H1 (cell line): ENCODE measurements at regions not wholly inside any gene's neighbourhood (a gene's known extent, or its start where the extent isn't known, plus 50 kb on each side); places are given as distances from the start of the nearest gene placed in this dataset.

Experiments
- CBX8 ChIP-seq: fragments of 300-800, 300-1000 bp; sonication (generic); IDR thresholded peaks from 2 replicates; pipeline ENCODE4 v1.7.1; 2016; ENCODE audit warnings: low read depth, low read length, borderline replicate concordance
- CREB1 ChIP-seq: IDR thresholded peaks from 2 replicates; pipeline ENCODE4 v1.6.1; 2012; ENCODE audit warnings: inconsistent platforms
- EZH2 ChIP-seq: fragments of 200-600 bp; sonication (generic); IDR thresholded peaks from 2 replicates; pipeline ENCODE4 v1.7.1; 2012; ENCODE audit warnings: low read depth, mild to moderate bottlenecking, moderate library complexity, low read length, inconsistent platforms; ENCODE audit not compliant: severe bottlenecking
- FOSL1 ChIP-seq: IDR thresholded peaks from 2 replicates; pipeline ENCODE4 v1.6.1; 2011; ENCODE audit warnings: mild to moderate bottlenecking, low read depth, low read length, moderate library complexity; ENCODE audit not compliant: insufficient read depth
- GABPA ChIP-seq: IDR thresholded peaks from 2 replicates; pipeline ENCODE4 v1.6.1; 2011; ENCODE audit warnings: mild to moderate bottlenecking, low read length, moderate library complexity, borderline replicate concordance; ENCODE audit not compliant: insufficient read depth
- NRF1 ChIP-seq: IDR thresholded peaks from 2 replicates; pipeline ENCODE4 v1.6.1; 2011; ENCODE audit warnings: mild to moderate bottlenecking, low read depth, low read length, improper control_type of control experiment
- PHF8 ChIP-seq: fragments of 200-600 bp; sonication (generic); conservative IDR thresholded peaks from 2 replicates; pipeline ENCODE4 v1.7.1; 2012; ENCODE audit warnings: low read depth, mild to moderate bottlenecking, inconsistent platforms, low read length, moderate library complexity
- SAP30 ChIP-seq: fragments of 300-600 bp; sonication (generic); IDR thresholded peaks from 2 replicates; pipeline ENCODE4 v1.7.1; 2012; ENCODE audit warnings: low read length, moderate library complexity, mild to moderate bottlenecking, inconsistent platforms; ENCODE audit not compliant: insufficient read depth, insufficient replicate concordance
- SUZ12 ChIP-seq: fragments of 200-600 bp; sonication (generic); IDR thresholded peaks from 2 replicates; pipeline ENCODE4 v1.6.1; 2012; ENCODE audit warnings: mild to moderate bottlenecking, inconsistent platforms, low read length, moderate library complexity, mixed read lengths
- TAF7 ChIP-seq: optimal IDR thresholded peaks from 2 replicates; pipeline ENCODE3; 2011; ENCODE audit warnings: low read depth, mild to moderate bottlenecking, inconsistent platforms, low read length, moderate library complexity, borderline replicate concordance

GRCh38 chr10:129278686-129279085 lies 188.4 kb upstream of the MGMT start (continued):
- TF ChIP-seq PHF8 (no peak), SAP30 (no peak), TAF7 (no peak), CBX8 (no peak), FOSL1 (no peak), SUZ12 (no peak), NRF1 (no peak), CREB1 (no peak), EZH2 (no peak), GABPA (no peak)
